MM.1S (cell line): ENCODE measurements at regions not wholly inside any gene's neighbourhood (a gene's known extent, or its start where the extent isn't known, plus 50 kb on each side); places are given as distances from the start of the nearest gene placed in this dataset.

Experiments
- DNase-seq: peaks from one replicate; pipeline ENCODE4 v3.0.0-alpha.2; 2015
- H2AFZ ChIP-seq: fragments of 300-600 bp; sonication (generic); 2 replicates; pipeline ENCODE4 v1.6.0; 2016; ENCODE audit warnings: antibody characterized with exemption, low read length
- H3F3A ChIP-seq: fragments of 300-600 bp; sonication (generic); 2 replicates; pipeline ENCODE4 v1.6.1; 2016; ENCODE audit warnings: mild to moderate bottlenecking, antibody characterized with exemption, low read length, moderate library complexity, mixed read lengths; ENCODE audit not compliant: insufficient read depth
- H3K27ac ChIP-seq: fragments of 300-600 bp; sonication (generic); 2 replicates; pipeline ENCODE4 v1.5.1; 2016; ENCODE audit warnings: mild to moderate bottlenecking, low read length
- H3K27me3 ChIP-seq: fragments of 300-600 bp; sonication (generic); replicated peaks from 2 replicates; pipeline ENCODE4 v1.6.0; 2016; ENCODE audit warnings: low read length; ENCODE audit not compliant: insufficient read depth
- H3K36me3 ChIP-seq: fragments of 300-600 bp; sonication (generic); replicated peaks from 2 replicates; pipeline ENCODE4 v1.6.1; 2016; ENCODE audit warnings: mild to moderate bottlenecking, low read length, mixed read lengths; ENCODE audit not compliant: insufficient read depth
- H3K4me1 ChIP-seq: fragments of 300-600 bp; sonication (generic); 2 replicates; pipeline ENCODE4 v1.6.1; 2016; ENCODE audit warnings: low read length, mixed read lengths
- H3K4me2 ChIP-seq: fragments of 300-600 bp; sonication (generic); 2 replicates; pipeline ENCODE4 v1.6.0; 2016; ENCODE audit warnings: low read depth, low read length
- H3K4me3 ChIP-seq: fragments of 300-600 bp; sonication (generic); 2 replicates; pipeline ENCODE4 v1.5.1; 2016; ENCODE audit warnings: low read length, mixed read lengths
- H3K79me2 ChIP-seq: fragments of 300-600 bp; sonication (generic); 2 replicates; pipeline ENCODE4 v1.6.1; 2016; ENCODE audit warnings: mixed run types, low read length, mixed read lengths
- H3K9ac ChIP-seq: fragments of 300-600 bp; sonication (generic); 2 replicates; pipeline ENCODE4 v1.6.1; 2016; ENCODE audit warnings: low read length, mixed read lengths
- H3K9me2 ChIP-seq: fragments of 300-600 bp; sonication (generic); replicated peaks from 2 replicates; pipeline ENCODE4 v1.6.1; 2016; ENCODE audit warnings: mild to moderate bottlenecking, low read length, mixed read lengths; ENCODE audit not compliant: insufficient read depth
- H3K9me3 ChIP-seq: fragments of 300-600 bp; sonication (generic); replicated peaks from 2 replicates; pipeline ENCODE4 v1.6.1; 2016; ENCODE audit warnings: mild to moderate bottlenecking, low read length, mixed read lengths; ENCODE audit not compliant: insufficient read depth
- H4K20me1 ChIP-seq: fragments of 300-600 bp; sonication (generic); 2 replicates; pipeline ENCODE4 v1.6.1; 2016; ENCODE audit warnings: mild to moderate bottlenecking, low read length, moderate library complexity, mixed read lengths; ENCODE audit not compliant: insufficient read depth
- CTCF ChIP-seq: fragments of 300-600 bp; sonication (generic); IDR thresholded peaks from 2 replicates; pipeline ENCODE4 v1.5.1; 2016; ENCODE audit warnings: antibody characterized with exemption, low read length, mixed read lengths
- EZH2 ChIP-seq: fragments of 300-600 bp; sonication (generic); optimal IDR thresholded peaks from 2 replicates; pipeline ENCODE3; 2017; ENCODE audit warnings: low read depth, mild to moderate bottlenecking, antibody characterized with exemption, low read length, mixed read lengths
- EZH2phosphoT487 ChIP-seq: fragments of 300-600 bp; sonication (generic); IDR thresholded peaks from 2 replicates; pipeline ENCODE4 v1.6.1; 2018; ENCODE audit warnings: antibody characterized with exemption, low read length

GRCh38 chr10:20959242-20959641 lies 62.1 kb upstream of the NEBL start:
- H3K9me2 ChIP-seq, result no peaks in the 10 kb centered on the region
- no peak overlapping the region for H2AFZ ChIP-seq
- H3K9me3 ChIP-seq, result no peaks in the 10 kb centered on the region
- no peak overlapping the region for H3K4me2 ChIP-seq
- TF ChIP-seq EZH2phosphoT487 (no peak), CTCF (no peak), EZH2 (no peak)
- H4K20me1 ChIP-seq, result no peaks in the 10 kb centered on the region
- H3K4me3 ChIP-seq, result no peak overlapping the region
- H3F3A ChIP-seq, result no peaks in the 10 kb centered on the region
- H3K4me1 ChIP-seq, result no peaks in the 10 kb centered on the region
- no peaks in the 10 kb centered on the region for H3K79me2 ChIP-seq
- H3K36me3 ChIP-seq, result no peaks in the 10 kb centered on the region
- H3K9ac ChIP-seq, result no peak overlapping the region
- DNase-seq, result no peak
- H3K27ac ChIP-seq, result no peak overlapping the region
- H3K27me3 ChIP-seq, result no peaks in the 10 kb centered on the region

GRCh38 chr10:20958764-20959163 lies 61.7 kb upstream of the NEBL start:
- Histone ChIP-seq H3K4me3 (no peak overlapping the region), H3K4me1 (no peaks in the 10 kb centered on the region)
- no peak for TF ChIP-seq CTCF
- no peak for TF ChIP-seq EZH2phosphoT487
- TF ChIP-seq EZH2, result no peak

GRCh38 chr10:20958225-20958624 lies 61.1 kb upstream of the NEBL start:
- no peaks in the 10 kb centered on the region for H3K79me2 ChIP-seq
- H3K4me3 ChIP-seq, result no peak overlapping the region
- no peaks in the 10 kb centered on the region for H3K36me3 ChIP-seq

More at GRCh38 chr10:20958764-20959163, 61.7 kb upstream of the NEBL start:
- H3K9ac ChIP-seq, result no peak overlapping the region
- no peak for DNase-seq
- no peak overlapping the region for H3K4me2 ChIP-seq
- H3K27ac ChIP-seq, result no peak overlapping the region
- H3K27me3 ChIP-seq, result no peaks in the 10 kb centered on the region
- H2AFZ ChIP-seq, result no peak overlapping the region
- H3K79me2 ChIP-seq, result no peaks in the 10 kb centered on the region
- no peaks in the 10 kb centered on the region for H4K20me1 ChIP-seq
- H3K36me3 ChIP-seq, result no peaks in the 10 kb centered on the region
- H3F3A ChIP-seq, result no peaks in the 10 kb centered on the region
- no peaks in the 10 kb centered on the region for H3K9me2 ChIP-seq
- no peaks in the 10 kb centered on the region for H3K9me3 ChIP-seq

More at GRCh38 chr10:20958225-20958624, 61.1 kb upstream of the NEBL start:
- Histone ChIP-seq H3K4me2 (no peak overlapping the region), H3K9ac (no peak overlapping the region), H3F3A (no peaks in the 10 kb centered on the region), H2AFZ (no peak overlapping the region), H3K27ac (no peak overlapping the region), H3K4me1 (no peaks in the 10 kb centered on the region), H4K20me1 (no peaks in the 10 kb centered on the region), H3K27me3 (no peaks in the 10 kb centered on the region), H3K9me3 (no peaks in the 10 kb centered on the region), H3K9me2 (no peaks in the 10 kb centered on the region)
- DNase-seq, result no peak
- TF ChIP-seq EZH2phosphoT487 (no peak), CTCF (no peak), EZH2 (no peak)
